A549 (cell line): ENCODE measurements at regions not wholly inside any gene's neighbourhood (a gene's known extent, or its start where the extent isn't known, plus 50 kb on each side); places are given as distances from the start of the nearest gene placed in this dataset.
A peak's percentile ranks its signal among the peaks of the same experiment; 100 is the strongest.

Experiments
- CTCF ChIP-seq: fragments of >200 bp; sonication (Bioruptor Twin); formaldehyde crosslinking; IDR thresholded peaks from 3 replicates; pipeline ENCODE4 v1.5.1; 2016
- EP300 ChIP-seq, 2 experiments: fragments of >200 bp; sonication (Bioruptor Twin); formaldehyde crosslinking; IDR thresholded peaks; 2 replicates in 1 of 2; 3 replicates in 1 of 2; pipeline ENCODE4 v1.6.1; 2016 to 2017
- FOSB ChIP-seq: fragments of 250-450 bp; sonication (Bioruptor Pico); IDR thresholded peaks from 2 replicates; pipeline ENCODE4 v1.5.0; 2020; ENCODE audit warnings: mild to moderate bottlenecking, moderate library complexity
- KDM1A ChIP-seq: fragments of 200-600 bp; sonication (generic); IDR thresholded peaks from 2 replicates; pipeline ENCODE4 v1.6.1; 2016; ENCODE audit warnings: low read depth, mild to moderate bottlenecking
- KDM5A ChIP-seq: fragments of 200-600 bp; sonication (generic); IDR thresholded peaks from 2 replicates; pipeline ENCODE4 v1.6.1; 2016; ENCODE audit warnings: antibody characterized with exemption, mild to moderate bottlenecking
- MAFK ChIP-seq: fragments of 450-650 bp; IDR thresholded peaks from 2 replicates; pipeline ENCODE4 v1.6.1; 2014; ENCODE audit not compliant: partially characterized antibody
- MAX ChIP-seq: IDR thresholded peaks from 2 replicates; pipeline ENCODE4 v1.6.1; 2012
- POLR2A ChIP-seq: IDR thresholded peaks from 2 replicates; pipeline ENCODE4 v1.6.1; 2012; ENCODE audit warnings: mild to moderate bottlenecking, low read length
- POLR2AphosphoS2 ChIP-seq: conservative IDR thresholded peaks from 2 replicates; pipeline ENCODE4 v1.6.1; 2012; ENCODE audit warnings: low read length, improper control_type of control experiment, inconsistent platforms
- ZC3H11A ChIP-seq: fragments of 450-650 bp; IDR thresholded peaks from 2 replicates; pipeline ENCODE4 v1.6.1; 2014; ENCODE audit warnings: antibody characterized with exemption, mild to moderate bottlenecking

- TF ChIP-seq ZC3H11A, result no peak
- TF ChIP-seq POLR2A, result no peak
- no peak for TF ChIP-seq CTCF
- no peak for TF ChIP-seq MAX
- no peak for TF ChIP-seq KDM1A
- no peak for TF ChIP-seq POLR2AphosphoS2
- TF ChIP-seq MAFK, result no peak
- TF ChIP-seq EP300 (IDR thresholded peaks at IDR 0.05), result peak; percentile 43 to 70; a peak in 2 of 5 replicates
- no peak for TF ChIP-seq FOSB (CRISPR knock-in tag)
- TF ChIP-seq KDM5A, result no peak
Observed at GRCh38 chr2:145760781-145761649, 1241.1 kb upstream of the ZEB2 start.
